Mesendoderm (in vitro differentiated cells): ENCODE measurements at regions not wholly inside any gene's neighbourhood (a gene's known extent, or its start where the extent isn't known, plus 50 kb on each side); places are given as distances from the start of the nearest gene placed in this dataset.
A peak's percentile ranks its signal among the peaks of the same experiment; 100 is the strongest.

Source experiments
- DNase-seq: peaks from one replicate; pipeline ENCODE4 v3.0.0; 2013
- H2AK5ac ChIP-seq: 2 replicates; pipeline ENCODE4 v1.6.1; 2013; ENCODE audit warnings: low read length, inconsistent platforms
- H2BK120ac ChIP-seq: 2 replicates; pipeline ENCODE4 v1.6.1; 2013; ENCODE audit warnings: low read depth, mild to moderate bottlenecking, low read length, moderate library complexity, mixed read lengths
- H2BK15ac ChIP-seq: replicated peaks from 2 replicates; pipeline ENCODE4 v1.6.1; 2013; ENCODE audit warnings: low read depth, mild to moderate bottlenecking, moderate library complexity
- H2BK5ac ChIP-seq: 2 replicates; pipeline ENCODE4 v1.6.1; 2013; ENCODE audit warnings: low read length, inconsistent platforms
- H3K18ac ChIP-seq: 2 replicates; pipeline ENCODE4 v1.6.1; 2013; ENCODE audit warnings: mild to moderate bottlenecking, low read length, mixed read lengths
- H3K23ac ChIP-seq: one replicate; pipeline ENCODE4 v1.6.1; 2013; ENCODE audit warnings: low read length
- H3K27ac ChIP-seq: 2 replicates; pipeline ENCODE4 v1.5.1; 2013; ENCODE audit warnings: low read depth, mild to moderate bottlenecking, inconsistent platforms, low read length, moderate library complexity
- H3K27me3 ChIP-seq: 2 replicates; pipeline ENCODE4 v1.6.1; 2013; ENCODE audit warnings: low read length, control low read depth, mild to moderate bottlenecking, inconsistent platforms; ENCODE audit not compliant: insufficient read depth, poor library complexity
- H3K36me3 ChIP-seq: 2 replicates; pipeline ENCODE4 v1.6.1; 2013; ENCODE audit warnings: low read length, inconsistent platforms; ENCODE audit not compliant: control insufficient read depth, insufficient read depth
- H3K4ac ChIP-seq: one replicate; pipeline ENCODE4 v1.6.1; 2013; ENCODE audit warnings: low read depth, mild to moderate bottlenecking, low read length, moderate library complexity
- H3K4me1 ChIP-seq: 2 replicates; pipeline ENCODE4 v1.6.1; 2013; ENCODE audit warnings: low read depth, low read length, inconsistent platforms; ENCODE audit not compliant: control insufficient read depth
- H3K4me2 ChIP-seq: 2 replicates; pipeline ENCODE4 v1.6.1; 2013; ENCODE audit warnings: low read length
- H3K4me3 ChIP-seq: 2 replicates; pipeline ENCODE4 v1.5.1; 2013; ENCODE audit warnings: mild to moderate bottlenecking, low read length
- H3K56ac ChIP-seq: one replicate; pipeline ENCODE4 v1.6.1; 2013; ENCODE audit warnings: low read length
- H3K79me1 ChIP-seq: 2 replicates; pipeline ENCODE4 v1.6.1; 2013; ENCODE audit warnings: low read length, inconsistent platforms
- H3K79me2 ChIP-seq: 2 replicates; pipeline ENCODE4 v1.6.1; 2013; ENCODE audit warnings: mild to moderate bottlenecking, low read length; ENCODE audit not compliant: control insufficient read depth, insufficient read depth
- H3K9ac ChIP-seq: 2 replicates; pipeline ENCODE4 v1.6.1; 2013; ENCODE audit warnings: low read length, inconsistent platforms
- H4K5ac ChIP-seq: one replicate; pipeline ENCODE4 v1.6.1; 2013; ENCODE audit warnings: low read length
- H4K8ac ChIP-seq: one replicate; pipeline ENCODE4 v1.6.1; 2013; ENCODE audit warnings: low read depth, mild to moderate bottlenecking, control low read depth, low read length, moderate library complexity
- WGBS: extraction: QIAGEN DNeasy Blood & Tissue Kit; methylation state at CpG from one replicate; pipeline ENCODE4 v1.1.7; 2013; ENCODE audit warnings: low lambda C conversion rate, missing lambda C conversion rate; ENCODE audit not compliant: insufficient coverage; ENCODE audit errors: extremely low coverage; 5-methylcytosine and 5-hydroxymethylcytosine counted together

GRCh38 chr13:47112903-47113299, 216.0 kb upstream of the HTR2A start:
- H2BK5ac ChIP-seq, result no peak overlapping the region
- H3K4me1 ChIP-seq, result no peaks in the 10 kb centered on the region
- no peaks in the 10 kb centered on the region for H3K79me1 ChIP-seq
- no peak overlapping the region for H4K8ac ChIP-seq
- WGBS, result no CpG with 5 or more reads among the region's 1 CpG
- H3K9ac ChIP-seq, result no peak overlapping the region
- H3K23ac ChIP-seq, result no peak overlapping the region
- H2AK5ac ChIP-seq, result no peak overlapping the region
- H3K4me2 ChIP-seq, result no peak overlapping the region
- no peak overlapping the region for H2BK120ac ChIP-seq
- H3K56ac ChIP-seq, result no peak overlapping the region
- no peaks in the 10 kb centered on the region for H3K27me3 ChIP-seq
- no peak overlapping the region for H3K4ac ChIP-seq
- no peaks in the 10 kb centered on the region for H3K36me3 ChIP-seq
- DNase-seq, result no peak
- H4K5ac ChIP-seq, result no peak overlapping the region
- no peak overlapping the region for H2BK15ac ChIP-seq
- H3K4me3 ChIP-seq, result no peak overlapping the region
- H3K79me2 ChIP-seq, result no peaks in the 10 kb centered on the region
- no peak overlapping the region for H3K18ac ChIP-seq
- H3K27ac ChIP-seq, result no peak overlapping the region

GRCh38 chr13:47112205-47112902, 215.5 kb upstream of the HTR2A start:
- peak; percentile 45 for DNase-seq
- no peak overlapping the region for H3K4me2 ChIP-seq
- no peaks in the 10 kb centered on the region for H3K79me2 ChIP-seq
- H3K4me3 ChIP-seq, result no peak overlapping the region
- no peak overlapping the region for H2AK5ac ChIP-seq
- H2BK120ac ChIP-seq, result no peak overlapping the region
- H3K79me1 ChIP-seq, result no peaks in the 10 kb centered on the region
- H4K8ac ChIP-seq, result no peak overlapping the region
- no peak overlapping the region for H3K27ac ChIP-seq
- H2BK15ac ChIP-seq, result no peak overlapping the region
- no peak overlapping the region for H3K18ac ChIP-seq
- H3K23ac ChIP-seq, result no peak overlapping the region
- no peak overlapping the region for H2BK5ac ChIP-seq
- H3K9ac ChIP-seq, result no peak overlapping the region
- H3K36me3 ChIP-seq, result no peaks in the 10 kb centered on the region
- H3K27me3 ChIP-seq, result no peaks in the 10 kb centered on the region
- no peak overlapping the region for H4K5ac ChIP-seq
- H3K56ac ChIP-seq, result no peak overlapping the region
- no peak overlapping the region for H3K4ac ChIP-seq
- H3K4me1 ChIP-seq, result no peaks in the 10 kb centered on the region
- no CpG with 5 or more reads among the region's 4 CpGs for WGBS

DNA sequence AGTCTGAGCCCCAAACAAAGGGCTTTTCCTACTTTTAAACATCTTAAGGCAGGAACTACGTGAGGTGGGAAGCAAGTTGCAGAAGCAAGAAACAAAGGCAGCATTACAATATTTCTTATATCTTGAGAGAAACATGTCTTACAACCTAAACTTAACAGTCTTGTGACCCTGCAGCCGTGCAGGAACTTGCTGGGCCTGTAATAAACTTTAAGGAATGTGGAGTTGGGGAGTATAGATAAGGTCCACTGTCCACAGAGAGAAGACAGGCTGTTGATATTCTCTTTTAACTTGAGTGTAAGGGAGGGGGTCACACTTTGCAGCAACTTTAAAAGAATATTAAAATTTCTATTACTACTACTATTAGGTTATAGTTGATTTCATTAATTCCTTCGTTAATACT, 214.6 kb upstream of the HTR2A start:
- Histone ChIP-seq H3K27ac (no peak overlapping the region), H3K79me2 (no peaks in the 10 kb centered on the region), H2BK120ac (no peak overlapping the region), H4K8ac (no peak overlapping the region), H3K4me2 (no peak overlapping the region), H3K27me3 (no peaks in the 10 kb centered on the region), H3K79me1 (no peaks in the 10 kb centered on the region), H2AK5ac (no peak overlapping the region), H3K23ac (no peak overlapping the region), H3K4me3 (no peak overlapping the region), H2BK5ac (no peak overlapping the region), H3K4me1 (no peaks in the 10 kb centered on the region), H3K36me3 (no peaks in the 10 kb centered on the region), H3K9ac (no peak overlapping the region), H3K56ac (no peak overlapping the region), H2BK15ac (no peak overlapping the region), H3K18ac (no peak overlapping the region), H4K5ac (no peak overlapping the region), H3K4ac (no peak overlapping the region)
- no CpG with 5 or more reads among the region's 3 CpGs for WGBS
- no peak for DNase-seq

GRCh38 chr13:47110833-47111240, 214.0 kb upstream of the HTR2A start:
- WGBS, result no CpG with 5 or more reads among the region's 12 CpGs
- Histone ChIP-seq H3K4me2 (no peak overlapping the region), H3K18ac (no peak overlapping the region), H3K27me3 (no peaks in the 10 kb centered on the region), H4K5ac (no peak overlapping the region), H3K4me3 (no peak overlapping the region), H3K27ac (no peak overlapping the region), H2BK15ac (no peak overlapping the region), H3K23ac (no peak overlapping the region), H3K9ac (no peak overlapping the region), H3K56ac (no peak overlapping the region), H3K36me3 (no peaks in the 10 kb centered on the region), H3K79me2 (no peaks in the 10 kb centered on the region), H2BK120ac (no peak overlapping the region), H3K4me1 (no peaks in the 10 kb centered on the region), H3K79me1 (no peaks in the 10 kb centered on the region), H2AK5ac (no peak overlapping the region), H2BK5ac (no peak overlapping the region), H4K8ac (no peak overlapping the region), H3K4ac (no peak overlapping the region)
- DNase-seq, result no peak

- Histone ChIP-seq H2BK5ac (no peak overlapping the region), H3K36me3 (no peaks in the 10 kb centered on the region), H3K23ac (no peak overlapping the region), H3K79me2 (no peaks in the 10 kb centered on the region), H3K56ac (no peak overlapping the region), H2AK5ac (no peak overlapping the region), H3K27ac (no peak overlapping the region), H3K18ac (no peak overlapping the region), H3K79me1 (no peaks in the 10 kb centered on the region), H3K27me3 (no peaks in the 10 kb centered on the region), H3K4me1 (no peaks in the 10 kb centered on the region), H2BK15ac (no peak overlapping the region), H3K4me2 (no peak overlapping the region), H3K4me3 (no peak overlapping the region), H4K8ac (no peak overlapping the region), H2BK120ac (no peak overlapping the region), H3K9ac (no peak overlapping the region), H3K4ac (no peak overlapping the region), H4K5ac (no peak overlapping the region)
- no CpG with 5 or more reads among the region's 4 CpGs for WGBS
- no peak for DNase-seq
Observed at GRCh38 chr13:47110141-47110540, 213.3 kb upstream of the HTR2A start.

DNA sequence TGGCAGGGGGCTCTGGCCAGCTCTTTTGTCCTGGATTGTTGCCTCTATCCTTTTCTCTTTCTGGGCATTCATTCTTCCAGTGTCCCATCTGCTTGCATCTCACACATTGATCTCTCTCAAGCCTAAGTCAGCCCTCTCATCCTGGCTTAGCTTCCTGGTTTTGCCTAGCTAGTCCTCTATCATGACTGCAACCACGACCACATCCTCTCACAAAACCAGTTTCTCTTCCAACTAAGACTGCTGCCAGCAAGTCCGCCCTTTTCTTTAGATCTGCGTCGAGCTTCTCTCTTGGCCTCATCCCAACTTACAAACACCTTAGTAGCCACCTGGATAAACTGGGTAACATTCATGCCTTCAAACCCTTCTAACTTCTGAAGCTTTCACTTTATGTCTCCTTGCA, 212.2 kb upstream of the HTR2A start:
- Histone ChIP-seq H2BK5ac (no peak overlapping the region), H3K4me2 (no peak overlapping the region), H2AK5ac (no peak overlapping the region), H3K56ac (no peak overlapping the region), H4K8ac (no peak overlapping the region), H4K5ac (no peak overlapping the region), H3K27me3 (no peaks in the 10 kb centered on the region), H3K4me3 (no peak overlapping the region), H3K4ac (no peak overlapping the region), H3K36me3 (no peaks in the 10 kb centered on the region), H3K79me2 (no peaks in the 10 kb centered on the region), H2BK120ac (no peak overlapping the region), H3K23ac (no peak overlapping the region), H3K18ac (no peak overlapping the region), H2BK15ac (no peak overlapping the region), H3K4me1 (no peaks in the 10 kb centered on the region), H3K27ac (no peak overlapping the region), H3K9ac (no peak overlapping the region), H3K79me1 (no peaks in the 10 kb centered on the region)
- no peak for DNase-seq
- no CpG with 5 or more reads among the region's 4 CpGs for WGBS
